ENCODE measurements at regions not wholly inside any gene's neighbourhood (a gene's known extent, or its start where the extent isn't known, plus 50 kb on each side); places are given as distances from the start of the nearest gene placed in this dataset.

GRCh38 chr9:129514891-129515290 is 106.0 kb downstream of the C9orf50 start:
- TF ChIP-seq CTCF (IDR thresholded peaks at IDR 0.05; ENCODE audit: insufficient read depth, low read length), result no peak
- TF ChIP-seq POLR2AphosphoS5 (IDR thresholded peaks at IDR 0.05; ENCODE audit: low read depth), result no peak

Data from HL-60 (cell line).